ENCODE measurements at regions not wholly inside any gene's neighbourhood (a gene's known extent, or its start where the extent isn't known, plus 50 kb on each side); places are given as distances from the start of the nearest gene placed in this dataset.

DNA sequence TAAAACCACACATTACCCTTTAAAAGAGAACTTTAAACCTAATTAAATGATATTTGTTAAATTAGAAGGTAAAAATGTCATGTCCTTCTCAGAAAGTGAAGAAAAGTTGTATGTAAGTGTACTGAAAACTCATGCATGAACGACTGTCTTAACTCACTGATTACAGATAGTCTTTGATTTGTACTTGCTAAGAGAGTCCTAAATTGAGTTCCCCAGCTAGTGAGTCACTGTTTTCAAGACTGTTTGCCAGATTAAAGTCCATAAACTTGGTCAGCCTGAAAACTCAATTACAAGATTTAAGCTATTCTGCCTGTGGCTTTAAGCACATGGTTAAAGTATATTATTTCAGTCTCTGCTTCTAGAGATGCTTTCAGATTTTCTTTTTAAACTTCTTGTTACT lies 124.9 kb upstream of the ZCCHC13 start:
- TF ChIP-seq, protein P1, sequence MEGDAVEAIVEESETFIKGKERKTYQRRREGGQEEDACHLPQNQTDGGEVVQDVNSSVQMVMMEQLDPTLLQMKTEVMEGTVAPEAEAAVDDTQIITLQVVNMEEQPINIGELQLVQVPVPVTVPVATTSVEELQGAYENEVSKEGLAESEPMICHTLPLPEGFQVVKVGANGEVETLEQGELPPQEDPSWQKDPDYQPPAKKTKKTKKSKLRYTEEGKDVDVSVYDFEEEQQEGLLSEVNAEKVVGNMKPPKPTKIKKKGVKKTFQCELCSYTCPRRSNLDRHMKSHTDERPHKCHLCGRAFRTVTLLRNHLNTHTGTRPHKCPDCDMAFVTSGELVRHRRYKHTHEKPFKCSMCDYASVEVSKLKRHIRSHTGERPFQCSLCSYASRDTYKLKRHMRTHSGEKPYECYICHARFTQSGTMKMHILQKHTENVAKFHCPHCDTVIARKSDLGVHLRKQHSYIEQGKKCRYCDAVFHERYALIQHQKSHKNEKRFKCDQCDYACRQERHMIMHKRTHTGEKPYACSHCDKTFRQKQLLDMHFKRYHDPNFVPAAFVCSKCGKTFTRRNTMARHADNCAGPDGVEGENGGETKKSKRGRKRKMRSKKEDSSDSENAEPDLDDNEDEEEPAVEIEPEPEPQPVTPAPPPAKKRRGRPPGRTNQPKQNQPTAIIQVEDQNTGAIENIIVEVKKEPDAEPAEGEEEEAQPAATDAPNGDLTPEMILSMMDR (conservative IDR thresholded peaks at IDR 0.05) = no peak
- Mint-ChIP-seq H3K27ac (no peak overlapping the region), H3K27me3 (ENCODE audit: insufficient read depth) (no peaks in the 10 kb centered on the region), H3K36me3 (ENCODE audit: low read depth) (peaks cover 18% of the 10 kb centered on the region), H3K4me3 (no peak overlapping the region), H3K9me3 (peaks cover 15% of the 10 kb centered on the region), H3K4me1 (peaks cover 18% of the 10 kb centered on the region)
- Histone ChIP-seq H3K4me1 (ENCODE audit: control insufficient read depth, insufficient read depth, low read length) (no peaks in the 10 kb centered on the region), H3K27me3 (ENCODE audit: control insufficient read depth, insufficient read depth, low read length, poor library complexity, severe bottlenecking) (no peaks in the 10 kb centered on the region), H3K9ac (ENCODE audit: extremely low read depth, low read length, poor library complexity, severe bottlenecking) (no peak overlapping the region), H3K9me3 (ENCODE audit: control insufficient read depth, low read length) (no peaks in the 10 kb centered on the region), H3K36me3 (ENCODE audit: control insufficient read depth, insufficient read depth, low read length) (no peaks in the 10 kb centered on the region), H3K4me3 (ENCODE audit: low read length) (no peak overlapping the region), H3K27ac (ENCODE audit: low read depth, low read length) (no peak overlapping the region)
- DNase-seq = no peak
- WGBS, 2 experiments (ENCODE audit: insufficient coverage in 1 of 2, insufficient read length in 1 of 2) = 83 to 85% methylated on average over 1 of the region's 1 CpG

DNA sequence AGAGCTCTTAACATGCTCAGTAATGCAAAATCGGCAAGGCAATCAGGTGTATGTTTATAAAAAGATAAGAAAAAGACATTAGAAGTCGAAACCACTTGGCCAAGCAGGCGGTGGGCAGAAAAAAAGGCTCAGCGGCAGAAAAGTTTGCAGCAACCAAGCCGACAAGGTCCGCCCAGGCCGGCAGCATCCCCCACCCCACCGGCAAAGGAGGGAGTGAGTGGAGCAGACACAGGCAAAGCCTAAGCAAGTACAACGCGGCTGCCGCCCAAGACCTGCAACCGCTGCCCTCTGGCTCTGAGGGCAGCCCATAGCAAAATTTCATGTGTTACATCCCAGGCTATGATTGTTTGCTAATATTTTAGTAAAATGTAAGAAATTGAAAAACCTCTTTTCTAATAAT lies 125.4 kb upstream of the ZCCHC13 start:
- no peak overlapping the region for H3K4me3 Mint-ChIP-seq
- H3K36me3 Mint-ChIP-seq (ENCODE audit: low read depth) = peaks cover 21% of the 10 kb centered on the region
- DNase-seq = peak; percentile 78
- H3K27ac ChIP-seq (ENCODE audit: low read depth, low read length) = no peak overlapping the region
- H3K27ac Mint-ChIP-seq = no peak overlapping the region
- TF ChIP-seq, protein P1 (conservative IDR thresholded peaks at IDR 0.05) = no peak
- peaks cover 18% of the 10 kb centered on the region for H3K4me1 Mint-ChIP-seq
- H3K27me3 Mint-ChIP-seq (ENCODE audit: insufficient read depth) = no peaks in the 10 kb centered on the region
- WGBS, 2 experiments (ENCODE audit: insufficient coverage in 1 of 2, insufficient read length in 1 of 2) = 33% methylated on average over 12 of the region's 12 CpGs; no CpG with 5 or more reads in 1 of the 2 experiments
- no peak overlapping the region for H3K9ac ChIP-seq (ENCODE audit: extremely low read depth, low read length, poor library complexity, severe bottlenecking)
- H3K4me1 ChIP-seq (ENCODE audit: control insufficient read depth, insufficient read depth, low read length) = no peaks in the 10 kb centered on the region
- no peaks in the 10 kb centered on the region for H3K9me3 ChIP-seq (ENCODE audit: control insufficient read depth, low read length)
- no peak overlapping the region for H3K4me3 ChIP-seq (ENCODE audit: low read length)
- H3K36me3 ChIP-seq (ENCODE audit: control insufficient read depth, insufficient read depth, low read length) = no peaks in the 10 kb centered on the region
- H3K9me3 Mint-ChIP-seq = peaks cover 15% of the 10 kb centered on the region
- H3K27me3 ChIP-seq (ENCODE audit: control insufficient read depth, insufficient read depth, low read length, poor library complexity, severe bottlenecking) = no peaks in the 10 kb centered on the region

DNA sequence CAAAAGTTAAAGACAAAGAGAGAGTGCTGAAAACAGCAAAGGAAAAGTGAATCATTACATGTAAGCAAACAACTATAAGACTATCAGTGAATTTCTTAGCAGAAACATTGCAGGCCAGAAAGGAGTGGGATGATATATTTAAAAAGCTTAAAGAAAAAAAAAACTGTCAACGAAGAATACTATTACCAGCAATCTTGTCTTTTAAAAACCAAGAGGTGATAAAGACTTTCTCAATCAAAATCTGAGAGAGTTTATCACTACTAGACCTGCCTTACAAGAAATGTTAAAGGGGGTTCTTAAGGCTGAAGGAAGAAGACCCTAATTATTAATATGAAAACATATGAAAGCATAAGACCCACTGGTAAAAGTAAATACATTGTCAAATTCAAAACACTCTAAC lies 132.5 kb upstream of the ZCCHC13 start:
- H3K4me3 ChIP-seq (ENCODE audit: low read length) = no peak overlapping the region
- peaks cover 53% of the 10 kb centered on the region for H3K36me3 Mint-ChIP-seq (ENCODE audit: low read depth)
- H3K27ac ChIP-seq (ENCODE audit: low read depth, low read length) = no peak overlapping the region
- no peaks in the 10 kb centered on the region for H3K27me3 Mint-ChIP-seq (ENCODE audit: insufficient read depth)
- no CpG with 5 or more reads among the region's 1 CpG for WGBS, 2 experiments (ENCODE audit: insufficient coverage in 1 of 2, insufficient read length in 1 of 2)
- no peaks in the 10 kb centered on the region for H3K27me3 ChIP-seq (ENCODE audit: control insufficient read depth, insufficient read depth, low read length, poor library complexity, severe bottlenecking)
- H3K4me3 Mint-ChIP-seq = no peak overlapping the region
- H3K4me1 ChIP-seq (ENCODE audit: control insufficient read depth, insufficient read depth, low read length) = no peaks in the 10 kb centered on the region
- no peaks in the 10 kb centered on the region for H3K4me1 Mint-ChIP-seq
- H3K9me3 Mint-ChIP-seq = peaks cover 62% of the 10 kb centered on the region
- H3K36me3 ChIP-seq (ENCODE audit: control insufficient read depth, insufficient read depth, low read length) = no peaks in the 10 kb centered on the region
- H3K27ac Mint-ChIP-seq = no peak overlapping the region
- no peak for DNase-seq
- TF ChIP-seq, protein P1 (conservative IDR thresholded peaks at IDR 0.05) = no peak
- H3K9me3 ChIP-seq (ENCODE audit: control insufficient read depth, low read length) = peaks cover 9% of the 10 kb centered on the region
- no peak overlapping the region for H3K9ac ChIP-seq (ENCODE audit: extremely low read depth, low read length, poor library complexity, severe bottlenecking)
